GM10248 (cell line): ENCODE measurements at regions not wholly inside any gene's neighbourhood (a gene's known extent, or its start where the extent isn't known, plus 50 kb on each side); places are given as distances from the start of the nearest gene placed in this dataset.

Experiments used
- CTCF ChIA-PET: fragments of 300-600 bp; sonication (Branson Sonifier 250); formaldehyde crosslinking; extraction: SDS; loops from one replicate; lab custom pipeline; 2021; ENCODE audit warnings: antibody characterized with exemption; lab: Yijun Ruan, JAX
- POLR2A ChIA-PET: fragments of 350-650 bp; sonication (Branson Sonifier 250); formaldehyde crosslinking; extraction: SDS; loops from one replicate; lab custom pipeline; 2020; ENCODE audit warnings: antibody characterized with exemption; lab: Yijun Ruan, JAX
- DNase-seq: peaks from one replicate; pipeline ENCODE4 v3.0.0; 2012; ENCODE audit errors: extremely low spot score
- CTCF ChIP-seq: IDR thresholded peaks from 2 replicates; pipeline ENCODE4 v1.5.1; 2012; ENCODE audit warnings: mild to moderate bottlenecking, low read depth; ENCODE audit errors: extremely low read depth, missing control alignments, control extremely low read depth

- CTCF ChIA-PET: no interaction called here
- TF ChIP-seq CTCF: no peak
- POLR2A ChIA-PET: no interaction called here
- DNase-seq: peak; percentile 65
Observed at GRCh38 chrX:39874202-39874816, 223.4 kb downstream of the BCOR start.

GRCh38 chrX:39875834-39876628 lies 221.7 kb downstream of the BCOR start:
- POLR2A ChIA-PET: no interaction called here
- CTCF ChIA-PET: no interaction called here
- no peak for DNase-seq
- no peak for TF ChIP-seq CTCF

- TF ChIP-seq CTCF: no peak
Observed at GRCh38 chrX:39877905-39878304, 219.9 kb downstream of the BCOR start.

GRCh38 chrX:39883666-39884065 lies 214.1 kb downstream of the BCOR start:
- TF ChIP-seq CTCF: no peak
- CTCF ChIA-PET: no interaction called here
- DNase-seq: no peak
- POLR2A ChIA-PET: no interaction called here

More at GRCh38 chrX:39877905-39878304, 219.9 kb downstream of the BCOR start:
- DNase-seq: no peak
- CTCF ChIA-PET: no interaction called here
- POLR2A ChIA-PET: no interaction called here

- ChIA-PET CTCF (no interaction called here), POLR2A (no interaction called here)
- DNase-seq: no peak
- no peak for TF ChIP-seq CTCF
Observed at GRCh38 chrX:39886282-39886681, 211.5 kb downstream of the BCOR start.

GRCh38 chrX:39888730-39889129 lies 209.0 kb downstream of the BCOR start:
- ChIA-PET CTCF (no interaction called here), POLR2A (no interaction called here)
- no peak for TF ChIP-seq CTCF
- DNase-seq: no peak
